Superior temporal gyrus (tissue), 1 donor: ENCODE measurements at regions not wholly inside any gene's neighbourhood (a gene's known extent, or its start where the extent isn't known, plus 50 kb on each side); places are given as distances from the start of the nearest gene placed in this dataset.
"Not testable (repeated sequence)": the region's sequence is repeated elsewhere in the genome, so short reads cannot be mapped to it uniquely, and the experiment has no call there.

Experiments
- DNase-seq: peaks from one replicate; pipeline ENCODE4 v3.0.0-alpha.2; 2016; ENCODE audit errors: extremely low spot score

DNA sequence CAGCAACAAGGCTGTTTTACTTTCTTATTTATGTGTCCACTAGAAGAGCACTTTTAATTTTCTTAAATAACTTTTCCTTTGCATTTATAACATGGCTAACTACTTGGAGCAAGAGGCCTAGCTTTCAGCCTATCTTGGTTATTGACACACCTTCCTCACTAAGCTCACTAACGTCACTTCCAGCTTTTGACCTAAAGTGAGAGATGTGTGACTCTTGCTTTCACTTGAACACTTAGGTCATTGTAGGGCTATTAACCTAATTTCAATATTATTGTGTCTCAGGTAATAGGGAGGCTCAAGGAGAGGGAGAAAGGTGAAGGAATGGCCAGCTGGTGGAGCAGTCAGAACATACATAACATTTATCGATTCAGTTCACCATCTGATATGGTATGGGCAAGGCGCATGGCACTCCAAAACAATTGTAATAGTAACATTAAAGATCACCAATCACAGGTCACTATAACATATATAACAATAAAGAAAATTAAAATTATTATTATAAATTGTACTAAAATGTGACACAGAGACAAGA is 95.0 kb upstream of the FAM20C start:
- DNase-seq: no peak

DNA sequence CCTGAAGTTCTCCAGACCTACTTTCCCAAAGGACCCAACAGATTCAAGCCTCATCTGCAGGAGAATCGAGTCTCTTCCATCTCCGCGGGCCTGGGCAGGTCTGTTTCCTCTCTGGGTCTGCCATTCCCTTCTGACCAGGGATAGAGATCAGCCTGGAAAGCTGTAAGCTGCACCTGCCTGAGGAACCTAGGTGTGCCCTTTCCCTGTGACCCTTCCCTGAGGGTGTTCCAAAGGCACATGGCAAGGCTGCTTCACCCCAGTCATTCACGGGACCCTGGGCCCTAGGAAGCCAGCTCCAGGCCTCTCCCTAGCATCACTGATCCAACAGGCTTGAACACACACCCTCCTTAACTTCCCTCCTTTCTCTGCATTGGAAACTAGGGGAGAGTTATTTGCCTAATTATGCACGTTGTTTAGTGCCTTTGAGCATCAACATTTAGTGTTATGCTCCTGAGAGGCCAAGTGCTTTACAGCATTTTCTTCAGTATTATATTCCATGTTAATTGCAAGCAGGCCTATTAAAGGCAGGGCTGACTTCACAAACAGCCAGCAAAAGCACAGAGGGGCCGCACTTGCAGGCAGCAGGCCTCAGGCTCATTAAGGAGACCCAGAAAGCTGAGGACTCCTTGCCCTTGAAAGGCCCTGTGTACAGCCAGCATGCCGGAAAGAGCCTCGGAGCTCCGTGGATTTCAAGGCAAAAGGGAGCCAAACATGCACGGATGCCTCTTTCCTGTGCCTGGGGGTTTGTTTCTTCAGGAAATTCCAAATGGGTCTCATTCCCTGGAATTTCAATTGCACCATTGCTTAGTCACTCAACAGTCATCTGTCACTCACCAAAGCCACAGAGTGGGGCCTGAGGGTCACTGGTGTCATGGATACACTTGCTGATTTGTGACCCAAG is 91.0 kb upstream of the FAM20C start:
- no peak for DNase-seq

DNA sequence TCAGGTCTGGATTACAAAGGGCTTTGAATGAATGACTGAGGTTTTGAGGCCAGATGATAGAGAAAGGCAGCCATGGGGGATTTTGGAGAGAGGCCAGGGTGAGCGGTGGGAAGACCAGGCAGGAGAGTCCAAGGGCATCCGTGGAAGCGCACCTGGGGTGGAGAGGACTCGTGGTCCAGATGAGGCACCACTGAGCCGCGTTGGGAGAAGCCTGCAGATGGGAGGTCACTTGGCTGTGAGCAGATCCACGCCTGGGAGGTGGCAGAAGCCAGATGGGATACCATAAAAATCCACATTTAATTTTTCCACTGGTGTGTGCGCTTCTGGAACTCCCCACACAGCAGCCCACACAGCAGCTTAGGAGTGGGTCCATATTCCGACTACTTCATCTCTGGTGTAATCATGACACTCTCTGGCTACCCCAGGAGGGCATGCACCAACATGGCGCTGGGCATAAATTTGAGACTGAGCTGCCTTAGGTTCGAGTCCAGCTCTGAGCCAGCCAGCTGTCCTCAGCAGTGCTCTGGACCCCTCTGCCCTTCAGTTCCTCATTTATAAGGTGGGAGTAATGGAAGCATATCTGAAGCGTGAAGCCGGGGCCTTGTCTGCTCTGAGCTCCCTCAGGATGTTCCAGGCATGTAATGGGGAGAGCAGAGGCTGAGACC is 90.2 kb upstream of the FAM20C start:
- DNase-seq: no peak

DNA sequence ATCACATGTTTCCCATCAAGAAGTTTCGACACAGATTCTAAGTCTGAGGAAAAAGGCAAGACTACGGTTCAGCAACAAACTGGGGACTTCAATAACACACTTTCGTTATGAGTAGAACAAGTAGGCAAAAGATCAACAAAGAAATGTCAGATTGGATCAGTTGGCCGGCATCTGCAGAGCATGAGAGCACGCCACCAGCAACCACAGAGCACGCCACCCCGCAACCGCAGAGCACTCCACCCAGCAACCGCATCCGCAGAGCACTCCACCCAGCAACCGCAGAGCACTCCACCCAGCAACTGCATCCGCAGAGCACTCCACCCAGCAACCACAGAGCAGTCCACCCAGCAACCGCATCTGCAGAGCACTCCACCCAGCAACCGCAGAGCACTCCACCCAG is 89.7 kb upstream of the FAM20C start:
- DNase-seq: no peak

- not testable (repeated sequence) for DNase-seq
Measured at GRCh38 chr7:103981-104380, 88.4 kb upstream of the FAM20C start.

DNA sequence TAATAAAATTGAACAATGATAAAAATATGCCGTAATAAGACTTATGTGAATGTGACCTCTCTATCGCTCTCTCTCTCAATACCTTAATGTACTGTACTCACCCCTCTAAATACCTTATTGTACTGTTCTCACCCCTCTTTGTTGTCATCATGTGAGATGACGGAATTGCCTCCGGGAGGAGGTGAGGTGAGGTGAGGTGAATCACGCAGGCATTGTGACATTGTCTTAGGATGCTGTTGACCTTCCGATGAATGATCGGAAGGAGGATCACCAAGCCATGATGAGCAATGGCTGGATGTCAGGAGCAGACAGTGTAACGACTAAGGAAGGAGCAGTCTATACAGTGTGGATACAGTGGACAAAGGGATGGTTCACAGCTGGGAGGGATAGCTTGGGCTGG is 87.4 kb upstream of the FAM20C start:
- no peak for DNase-seq

- no peak for DNase-seq
Measured at GRCh38 chr7:106356-106755, 86.0 kb upstream of the FAM20C start.

DNA sequence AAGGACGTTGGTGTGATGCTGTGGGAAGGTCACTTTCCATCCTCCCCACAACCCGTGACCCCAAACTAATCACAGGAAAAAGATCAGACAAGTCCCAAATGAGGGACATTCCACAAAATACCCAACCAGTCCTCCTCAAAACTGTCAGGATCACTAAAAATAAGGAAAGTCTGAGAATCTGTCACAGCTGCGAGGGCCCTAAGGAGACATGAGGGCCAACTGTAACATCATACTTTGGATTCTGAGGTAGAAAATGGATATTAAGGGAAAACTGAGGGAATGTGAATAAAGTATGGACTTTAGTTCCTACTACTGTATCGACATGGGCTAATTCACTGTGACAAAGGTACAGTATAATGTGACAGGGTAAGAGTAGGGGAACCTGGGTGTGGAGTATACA is 85.1 kb upstream of the FAM20C start:
- DNase-seq: no peak

DNA sequence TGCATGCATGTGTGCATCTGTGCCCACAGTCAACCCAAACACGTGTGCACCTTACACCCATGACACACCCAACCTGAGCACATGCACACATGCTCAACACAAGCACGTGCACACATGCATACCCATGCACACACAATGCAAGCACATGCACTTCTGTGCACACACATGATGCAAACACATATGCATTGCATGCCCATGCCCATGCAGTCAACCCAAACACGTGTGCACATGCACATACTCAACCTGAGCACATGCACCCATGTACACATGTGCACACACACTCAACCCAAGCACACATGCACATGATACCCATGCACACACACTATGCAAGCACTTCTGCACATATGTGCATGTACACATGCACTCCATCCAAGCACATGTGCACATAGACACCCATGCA is 84.5 kb upstream of the FAM20C start:
- DNase-seq: no peak

DNA sequence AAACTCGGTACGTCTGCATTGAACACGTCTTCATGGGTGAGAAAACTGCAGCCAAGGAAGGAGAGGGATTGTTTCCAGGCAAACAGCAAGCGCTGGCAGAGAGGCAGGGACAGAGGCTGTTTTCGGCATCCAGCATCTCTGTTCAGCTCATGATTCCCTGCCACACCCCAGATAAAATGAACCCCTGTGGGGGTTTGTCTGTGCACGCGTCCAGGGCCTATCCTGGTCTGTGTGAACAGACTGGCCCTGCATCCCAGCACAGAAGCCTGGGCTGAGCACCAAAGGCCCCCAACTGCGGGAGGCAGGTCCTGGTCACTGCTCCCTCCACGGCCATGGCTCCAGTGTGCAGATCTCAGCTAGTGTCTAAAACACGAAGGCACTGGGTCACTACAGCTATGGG is 83.3 kb upstream of the FAM20C start:
- DNase-seq: no peak

DNA sequence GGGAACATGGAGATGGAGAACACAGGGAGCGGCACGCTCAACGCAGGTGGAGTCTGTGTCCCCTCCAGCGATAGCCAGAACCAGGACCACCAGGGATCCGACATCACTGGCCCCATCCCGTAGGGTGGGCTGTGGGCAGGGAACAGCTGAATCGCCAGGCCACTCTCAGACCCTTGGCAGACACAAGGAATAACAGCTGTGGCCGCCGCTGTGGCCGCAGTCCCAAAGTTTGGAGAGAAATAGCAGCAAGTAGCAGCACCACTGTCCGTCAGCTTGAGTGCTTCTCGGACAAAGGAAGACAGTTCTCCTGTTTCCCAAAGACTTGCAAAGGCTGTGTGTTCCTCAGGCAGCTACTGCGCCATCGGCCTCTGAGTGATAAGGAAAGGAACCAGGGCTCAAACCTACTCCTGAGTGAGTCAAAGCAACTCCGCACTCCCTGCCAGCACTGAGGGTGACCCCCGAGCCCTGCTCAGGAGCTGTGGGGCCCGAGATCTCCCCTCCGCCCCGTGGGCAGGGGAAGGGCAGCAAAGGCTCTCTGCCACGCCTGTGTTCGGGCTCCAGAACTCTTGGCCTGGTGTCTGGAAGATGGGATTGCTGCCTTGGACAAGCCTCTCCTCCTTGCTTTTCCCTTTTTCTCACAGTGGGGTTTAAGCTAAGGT is 82.3 kb upstream of the FAM20C start:
- DNase-seq: no peak

DNA sequence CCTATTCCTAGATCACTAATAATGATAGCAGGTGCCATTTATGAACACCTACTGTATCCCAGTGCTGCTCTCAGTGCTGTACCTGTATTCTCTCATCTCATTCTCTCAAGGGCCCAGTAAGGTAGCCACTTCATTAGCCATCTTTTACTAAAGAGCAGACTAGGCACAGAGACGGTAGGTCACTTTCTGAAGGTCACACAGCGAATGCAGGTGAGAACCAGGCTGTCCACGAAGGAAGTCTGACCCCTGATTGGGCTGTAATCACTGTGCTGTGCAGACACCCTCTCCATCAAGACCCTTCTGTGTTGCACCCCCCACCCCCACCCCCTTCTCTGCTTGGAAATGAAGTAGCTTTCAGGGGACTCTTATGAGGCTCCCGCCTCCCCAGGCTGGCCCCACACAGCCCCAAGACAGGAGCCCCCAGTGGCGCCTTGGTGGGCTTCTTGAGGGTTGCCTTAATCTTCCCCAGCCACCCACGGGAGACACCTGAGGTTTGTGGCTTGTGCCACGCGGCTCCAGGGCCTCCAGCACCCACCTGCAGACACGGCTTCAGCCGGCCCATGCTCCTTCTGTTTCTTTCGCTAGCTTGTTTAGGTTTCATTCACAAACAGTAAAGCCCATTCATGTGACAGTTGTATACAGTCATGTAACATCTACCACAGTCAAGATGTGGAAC is 81.7 kb upstream of the FAM20C start:
- DNase-seq: no peak

DNA sequence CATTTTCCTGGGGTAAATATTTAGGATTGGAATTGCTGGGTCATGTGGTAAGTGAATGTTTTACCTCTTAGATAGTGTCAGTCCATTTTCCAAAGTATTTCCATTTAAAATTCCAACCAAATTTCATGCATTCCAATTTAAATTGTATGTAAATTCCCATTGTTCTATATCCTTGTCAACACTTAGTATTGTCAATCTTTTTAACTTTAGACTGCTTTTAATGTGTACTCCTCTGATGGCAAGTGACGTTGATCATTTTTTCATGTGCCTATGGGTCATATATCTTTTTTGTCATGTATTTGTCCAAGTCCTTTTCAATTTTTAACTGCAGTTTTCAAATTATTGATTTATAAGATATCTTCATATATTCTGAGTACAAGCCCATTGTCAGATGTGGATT is 80.8 kb upstream of the FAM20C start:
- no peak for DNase-seq

GRCh38 chr7:112881-113280 is 79.5 kb upstream of the FAM20C start:
- no peak for DNase-seq

DNA sequence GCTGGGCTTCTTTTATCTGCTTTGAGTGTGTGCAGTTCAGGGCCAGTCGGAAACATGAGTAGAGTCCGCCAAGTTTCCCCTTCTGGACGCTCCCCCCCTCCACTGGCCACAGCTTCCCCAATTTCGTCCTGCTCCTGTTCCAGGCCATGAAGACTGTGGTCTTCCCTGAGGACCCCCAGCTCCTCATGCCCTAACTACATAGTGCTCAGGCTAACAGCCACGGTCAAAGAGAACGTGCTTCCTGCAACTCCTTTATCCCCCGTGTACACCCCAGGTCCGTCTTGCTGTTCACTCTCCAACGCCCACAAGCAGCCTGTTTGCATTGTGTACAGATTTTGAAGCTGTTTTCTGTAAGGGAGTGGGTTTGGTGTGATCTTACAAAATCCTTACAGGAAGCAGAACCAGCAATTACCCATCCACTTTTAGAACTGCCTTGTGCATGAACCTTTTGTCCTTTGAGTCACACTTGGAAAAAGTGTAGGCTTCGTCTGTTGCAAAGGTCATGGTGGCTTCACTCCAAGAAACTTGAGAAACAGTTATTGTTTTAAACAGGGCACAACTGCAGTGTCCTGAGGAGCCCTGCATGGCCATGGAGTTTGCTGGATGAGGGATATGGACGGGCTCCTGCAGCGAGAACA is 77.0 kb upstream of the FAM20C start:
- no peak for DNase-seq

GRCh38 chr7:116188-116981 is 76.0 kb upstream of the FAM20C start:
- DNase-seq: no peak

DNA sequence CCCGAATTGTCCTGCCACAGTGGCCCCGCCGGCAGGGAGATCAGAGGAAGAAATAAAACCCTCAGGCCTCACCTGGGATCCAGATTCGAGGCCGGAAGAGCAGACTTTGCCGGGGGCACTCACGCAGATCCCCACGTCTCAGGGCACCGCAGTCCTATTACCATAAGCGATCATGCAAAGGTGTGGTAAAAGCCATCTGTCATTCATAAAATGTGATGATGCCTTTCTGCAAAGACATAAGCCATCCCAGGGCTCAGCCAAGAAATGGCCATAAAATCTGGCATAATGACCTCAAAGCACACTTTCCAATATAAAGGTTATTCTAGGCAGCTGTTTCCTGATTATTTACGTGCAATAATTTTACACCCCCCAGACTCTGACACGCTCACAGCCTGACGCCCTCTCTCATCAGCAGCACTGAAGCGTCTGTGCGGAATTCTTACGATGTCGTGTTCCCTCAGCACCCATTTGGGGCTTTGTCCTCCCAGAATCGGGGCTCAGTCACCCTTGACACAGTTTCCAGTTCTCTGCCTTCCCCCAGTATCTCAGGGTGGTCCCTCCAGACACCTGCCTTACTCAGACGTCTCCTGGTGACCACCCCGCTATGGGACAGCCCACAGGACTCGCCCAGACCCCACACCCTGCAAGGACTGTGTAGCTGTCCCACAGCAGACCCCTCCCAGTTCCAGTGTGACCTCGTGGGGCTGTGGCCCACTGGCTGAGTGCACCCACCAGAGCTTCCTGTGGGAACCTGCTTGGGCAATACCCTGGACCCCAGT is 74.3 kb upstream of the FAM20C start:
- DNase-seq: no peak

DNA sequence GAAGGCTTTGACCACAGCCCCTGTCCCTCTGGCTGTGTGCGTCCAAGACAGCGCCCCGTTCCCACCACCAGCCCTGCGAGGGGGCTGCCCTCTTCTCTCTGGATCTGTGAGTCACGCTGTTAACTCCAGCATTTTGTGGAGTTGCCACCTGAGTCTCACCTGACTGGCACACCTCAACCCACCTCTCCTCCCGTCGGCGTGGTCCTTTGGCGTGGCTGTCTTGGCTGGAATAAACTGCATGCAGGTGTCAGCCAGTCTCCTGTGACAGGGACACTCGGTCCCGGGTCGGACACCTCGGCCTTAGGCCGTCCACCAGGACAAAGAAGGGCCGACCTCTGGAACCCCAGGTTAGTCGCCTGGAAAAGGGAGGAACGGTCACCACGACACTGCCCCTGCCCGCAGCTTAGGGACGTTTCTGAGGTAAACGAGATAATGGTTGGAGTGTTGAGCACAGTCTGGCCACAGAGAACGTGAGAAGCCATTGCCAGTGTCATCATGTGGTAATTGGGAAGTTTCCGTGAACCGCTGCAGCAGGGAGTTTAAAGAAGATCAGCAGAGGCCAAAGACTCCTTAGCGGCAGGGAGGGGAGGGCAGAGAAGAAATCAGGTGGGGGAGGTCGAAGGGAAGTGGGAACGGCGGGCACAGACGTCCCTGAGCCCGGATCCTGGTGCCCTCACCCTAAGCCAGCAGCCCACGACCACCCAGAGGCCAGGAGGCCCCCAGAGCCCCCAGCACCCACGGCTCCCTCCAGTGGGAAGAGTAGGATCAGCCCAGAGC is 73.6 kb upstream of the FAM20C start:
- no peak for DNase-seq
